K562 (cell line): ENCODE measurements at regions not wholly inside any gene's neighbourhood (a gene's known extent, or its start where the extent isn't known, plus 50 kb on each side); places are given as distances from the start of the nearest gene placed in this dataset.
"Not testable (repeated sequence)": the region's sequence is repeated elsewhere in the genome, so short reads cannot be mapped to it uniquely, and the experiment has no call there.

ENCODE experiments used
- EP300 ChIP-seq: IDR thresholded peaks from 2 replicates; pipeline ENCODE4 v1.6.1; 2012; ENCODE audit warnings: low read length, improper control_type of control experiment
- MYC ChIP-seq, 2 experiments: fragments of 250-450 bp in 1 of 2; sonication (Bioruptor Pico) in 1 of 2; IDR thresholded peaks; 2 replicates each; pipeline versions ENCODE4 v1.5.1 to v1.6.1; 2012 to 2021; ENCODE audit warnings: low read depth in 2 of 2, borderline replicate concordance in 1 of 2, improper control_type of control experiment in 1 of 2, low read length in 1 of 2, mild to moderate bottlenecking in 1 of 2, moderate library complexity in 1 of 2
- TEAD4 ChIP-seq, 2 experiments: sonication (generic) in 1 of 2; formaldehyde crosslinking in 1 of 2; IDR thresholded peaks; 2 replicates each; pipeline versions ENCODE4 v1.6.1 to v1.8.0; 2012 to 2022; ENCODE audit warnings: borderline replicate concordance in 1 of 2, inconsistent platforms in 1 of 2, low read length in 1 of 2, mild to moderate bottlenecking in 1 of 2, missing genetic modification reagents in 1 of 2
- ZNF146 ChIP-seq: IDR thresholded peaks from one replicate; pipeline ENCODE4 v1.6.1; 2018; ENCODE audit warnings: missing compliant biosample characterization; ENCODE audit not compliant: unreplicated experiment
- TF ChIP-seq, protein P1 (sequence below): fragments of 150-350 bp; conservative IDR thresholded peaks from 2 replicates; pipeline ENCODE4 v1.6.1; 2014; ENCODE audit warnings: low read length

DNA sequence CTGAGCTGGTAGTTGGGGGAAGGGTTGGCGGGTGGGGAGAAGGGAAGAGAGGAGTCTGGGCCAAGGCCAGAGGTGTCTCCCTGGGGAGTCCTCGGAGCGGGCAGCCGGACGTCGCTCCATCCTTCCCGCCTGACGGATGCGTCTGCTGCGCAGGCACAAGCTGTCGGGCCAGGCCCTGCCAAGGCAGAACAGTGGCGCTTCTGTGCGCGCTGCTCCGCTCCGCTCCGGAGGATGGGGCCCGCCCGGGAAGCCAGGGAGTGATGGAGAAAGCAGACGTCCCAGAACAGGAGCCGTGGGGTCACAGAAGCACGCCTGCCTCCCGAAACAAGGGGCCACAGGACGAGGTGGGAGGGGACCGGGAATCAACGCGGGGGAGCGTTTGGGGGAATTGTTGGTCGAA, 52.6 kb downstream of the HOXC4 start:
- TF ChIP-seq, protein P1, sequence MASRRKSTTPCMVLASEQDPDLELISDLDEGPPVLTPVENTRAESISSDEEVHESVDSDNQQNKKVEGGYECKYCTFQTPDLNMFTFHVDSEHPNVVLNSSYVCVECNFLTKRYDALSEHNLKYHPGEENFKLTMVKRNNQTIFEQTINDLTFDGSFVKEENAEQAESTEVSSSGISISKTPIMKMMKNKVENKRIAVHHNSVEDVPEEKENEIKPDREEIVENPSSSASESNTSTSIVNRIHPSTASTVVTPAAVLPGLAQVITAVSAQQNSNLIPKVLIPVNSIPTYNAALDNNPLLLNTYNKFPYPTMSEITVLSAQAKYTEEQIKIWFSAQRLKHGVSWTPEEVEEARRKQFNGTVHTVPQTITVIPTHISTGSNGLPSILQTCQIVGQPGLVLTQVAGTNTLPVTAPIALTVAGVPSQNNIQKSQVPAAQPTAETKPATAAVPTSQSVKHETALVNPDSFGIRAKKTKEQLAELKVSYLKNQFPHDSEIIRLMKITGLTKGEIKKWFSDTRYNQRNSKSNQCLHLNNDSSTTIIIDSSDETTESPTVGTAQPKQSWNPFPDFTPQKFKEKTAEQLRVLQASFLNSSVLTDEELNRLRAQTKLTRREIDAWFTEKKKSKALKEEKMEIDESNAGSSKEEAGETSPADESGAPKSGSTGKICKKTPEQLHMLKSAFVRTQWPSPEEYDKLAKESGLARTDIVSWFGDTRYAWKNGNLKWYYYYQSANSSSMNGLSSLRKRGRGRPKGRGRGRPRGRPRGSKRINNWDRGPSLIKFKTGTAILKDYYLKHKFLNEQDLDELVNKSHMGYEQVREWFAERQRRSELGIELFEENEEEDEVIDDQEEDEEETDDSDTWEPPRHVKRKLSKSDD = not testable (repeated sequence)
- not testable (repeated sequence) for TF ChIP-seq MYC (IDR thresholded peaks at IDR 0.05; ENCODE audit: low read depth, low read length); MYC (CRISPR knock-in tag; IDR thresholded peaks at IDR 0.05; ENCODE audit: borderline replicate concordance, low read depth); TEAD4 (IDR thresholded peaks at IDR 0.05; ENCODE audit: low read length); TEAD4 (CRISPR knock-in tag; IDR thresholded peaks at IDR 0.05; ENCODE audit: borderline replicate concordance); EP300; ZNF146
